ENCODE measurements at regions not wholly inside any gene's neighbourhood (a gene's known extent, or its start where the extent isn't known, plus 50 kb on each side); places are given as distances from the start of the nearest gene placed in this dataset.

DNA sequence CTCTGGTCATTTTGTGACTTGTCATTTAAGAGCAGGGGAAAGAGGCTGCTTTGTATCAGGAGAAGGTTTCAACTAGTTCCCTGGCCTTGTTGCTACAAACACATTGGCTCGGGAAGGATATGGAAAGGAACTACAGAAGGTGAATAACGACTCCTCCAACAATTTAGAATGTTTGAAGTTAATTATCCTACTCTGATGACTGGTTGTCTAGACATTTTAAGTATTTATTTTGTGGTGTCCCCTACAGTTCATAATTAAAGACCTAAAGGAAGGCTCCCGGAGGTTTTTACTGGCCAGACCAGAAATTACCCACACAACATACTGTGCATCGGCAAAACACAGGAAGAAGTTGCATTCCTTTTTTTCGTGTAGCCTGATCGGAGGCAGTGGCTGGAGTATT, 515.8 kb upstream of the SALL1 start:
- no peak for DNase-seq (ENCODE audit: low read depth in 2 of 2)

GRCh38 chr16:51666074-51666473, 515.0 kb upstream of the SALL1 start:
- DNase-seq (ENCODE audit: low read depth in 2 of 2), result no peak

DNA sequence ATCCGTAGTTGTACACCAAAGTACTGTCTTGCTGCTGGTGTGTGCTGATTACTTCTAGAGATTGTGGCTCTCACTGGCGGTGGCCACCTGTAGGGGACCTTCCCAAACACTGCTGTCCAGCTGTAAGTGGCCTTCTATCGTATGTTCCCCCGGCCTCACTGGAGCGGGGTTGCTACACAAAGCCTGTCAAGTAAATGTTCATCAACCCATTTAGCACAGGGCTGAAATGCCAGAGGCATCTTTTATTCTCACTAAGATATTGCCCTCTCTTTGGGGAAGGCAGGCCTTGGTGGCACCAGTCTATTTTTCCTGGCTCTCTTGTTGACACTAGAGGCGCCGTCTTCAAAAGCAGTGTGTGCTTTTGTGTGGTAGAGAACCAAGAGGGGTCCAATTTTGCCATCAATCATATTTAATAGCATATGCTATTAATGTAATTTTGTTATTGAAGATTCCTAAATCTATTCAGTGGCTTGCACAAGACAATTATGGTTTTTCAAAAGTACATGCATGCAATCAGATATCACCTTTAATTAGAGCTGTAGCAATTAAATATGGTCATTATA, 514.4 kb upstream of the SALL1 start:
- DNase-seq (ENCODE audit: low read depth in 2 of 2), result no peak

DNA sequence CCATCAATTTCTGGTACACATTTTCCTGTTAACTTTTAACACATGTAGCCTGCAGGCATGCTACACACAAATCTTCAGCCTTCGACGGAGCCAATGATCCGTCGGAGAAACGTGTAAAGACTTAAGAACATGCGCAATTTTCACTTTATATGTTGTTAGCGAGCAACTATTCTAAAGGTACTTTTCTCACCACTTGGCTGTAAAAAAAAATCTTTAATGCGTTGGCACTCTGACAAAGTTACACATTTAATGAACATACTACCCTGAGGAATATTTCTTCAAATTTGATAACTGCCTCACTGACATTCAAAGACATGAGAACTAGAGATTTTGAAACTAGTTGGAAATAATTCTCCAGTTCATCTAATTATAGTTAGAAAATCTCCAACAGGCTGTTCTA, 507.5 kb upstream of the SALL1 start:
- no peak for DNase-seq (ENCODE audit: low read depth in 2 of 2)

DNA sequence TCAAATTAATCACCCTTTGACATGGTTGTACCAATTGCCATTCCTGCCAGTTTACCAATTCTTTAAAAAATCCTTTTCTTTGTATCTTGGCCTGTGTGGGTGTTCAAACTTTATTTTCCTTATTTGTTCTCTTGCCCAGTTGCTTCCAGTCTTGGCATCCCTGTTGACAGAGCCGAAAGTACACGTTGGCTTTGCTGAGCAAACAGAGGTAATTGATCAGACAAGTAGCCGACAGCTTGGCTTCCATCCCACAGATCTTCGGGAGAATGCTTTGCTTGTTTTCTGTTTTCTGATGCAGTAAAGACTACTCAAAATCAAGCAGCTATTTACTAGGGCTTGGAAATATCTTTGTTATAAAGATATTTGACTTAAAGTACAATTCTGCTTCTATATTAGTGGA, 506.8 kb upstream of the SALL1 start:
- DNase-seq (ENCODE audit: low read depth in 2 of 2), result no peak

DNA sequence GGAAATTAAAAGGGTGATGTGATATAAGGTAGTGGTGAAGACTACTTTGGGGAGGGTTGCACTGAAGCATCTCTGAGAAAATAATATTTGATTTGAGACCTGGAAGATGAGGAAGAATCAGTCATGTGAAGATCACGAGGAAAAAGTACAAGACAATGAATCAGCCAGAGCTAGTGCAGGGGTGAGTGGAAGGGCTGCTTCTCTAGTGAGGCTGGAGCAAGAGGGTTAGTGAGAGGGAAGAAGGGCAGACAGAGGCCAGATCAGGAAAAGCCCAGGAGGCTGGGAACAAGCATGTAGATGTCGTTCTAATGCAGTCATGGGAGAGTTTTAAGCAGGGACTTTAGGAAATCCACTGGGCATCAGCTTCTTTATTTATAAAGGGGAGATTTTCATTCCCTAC, 504.2 kb upstream of the SALL1 start:
- DNase-seq (ENCODE audit: low read depth in 2 of 2), result no peak

DNA sequence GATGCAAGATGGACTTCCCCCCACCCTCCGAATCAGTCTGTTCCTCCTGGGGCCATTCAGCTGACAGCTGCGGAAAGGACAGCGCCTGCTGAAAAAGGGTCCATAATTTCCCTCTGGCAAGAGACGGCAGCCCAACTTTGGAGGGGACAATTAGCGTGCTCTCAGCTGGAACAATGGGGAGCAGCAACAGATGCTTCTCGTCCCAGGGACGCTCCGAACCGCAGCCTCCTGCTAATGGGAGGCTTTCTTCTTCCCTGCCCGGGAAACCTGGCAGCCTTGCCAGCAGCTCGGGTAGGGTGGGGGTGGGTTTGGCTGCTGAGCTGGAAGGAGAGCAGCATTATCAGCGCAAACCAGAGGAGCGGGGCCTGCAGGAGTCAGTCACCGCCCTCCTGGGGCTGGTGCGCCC, 500.0 kb upstream of the SALL1 start:
- DNase-seq (ENCODE audit: low read depth in 2 of 2), result no peak

DNA sequence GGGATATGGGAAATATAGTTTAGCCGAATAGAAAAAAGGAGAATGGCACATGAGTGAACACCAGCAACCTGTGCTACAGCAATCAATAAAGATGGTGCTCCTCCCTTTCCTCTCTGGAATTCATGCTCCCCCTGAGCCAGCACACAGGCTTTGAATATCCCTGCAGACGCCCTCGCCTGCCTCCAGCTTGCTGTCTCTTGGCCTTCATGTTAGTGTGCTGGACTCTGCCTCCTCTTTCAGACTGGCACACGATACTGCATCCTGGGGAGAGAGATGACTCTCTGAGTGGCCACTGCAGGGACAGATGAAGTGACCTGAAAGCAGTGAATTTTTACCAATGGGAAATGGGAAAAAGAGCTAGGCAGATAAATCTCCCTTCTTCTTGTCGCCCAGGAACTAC, 498.6 kb upstream of the SALL1 start:
- DNase-seq (ENCODE audit: low read depth in 2 of 2), result no peak

DNA sequence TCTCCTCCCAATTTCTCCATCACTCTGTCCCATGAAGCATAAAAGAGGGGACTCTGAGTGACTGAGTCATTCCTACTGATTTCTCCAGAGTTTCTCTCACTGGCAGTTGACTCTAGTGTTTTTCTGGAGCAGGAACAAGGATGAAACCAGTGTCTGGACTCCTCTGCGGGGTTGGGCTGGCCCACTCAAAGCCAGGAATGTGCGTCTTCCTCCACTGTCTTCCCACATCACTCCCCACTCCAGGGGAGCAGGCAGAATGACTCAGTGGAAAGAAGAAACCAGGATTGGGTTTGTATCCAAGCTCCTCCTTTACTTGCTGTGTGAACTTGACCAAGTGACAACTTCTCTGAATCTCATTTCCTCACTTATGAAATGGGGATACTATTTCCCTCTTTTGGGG, 497.5 kb upstream of the SALL1 start:
- no peak for DNase-seq (ENCODE audit: low read depth in 2 of 2)

DNA sequence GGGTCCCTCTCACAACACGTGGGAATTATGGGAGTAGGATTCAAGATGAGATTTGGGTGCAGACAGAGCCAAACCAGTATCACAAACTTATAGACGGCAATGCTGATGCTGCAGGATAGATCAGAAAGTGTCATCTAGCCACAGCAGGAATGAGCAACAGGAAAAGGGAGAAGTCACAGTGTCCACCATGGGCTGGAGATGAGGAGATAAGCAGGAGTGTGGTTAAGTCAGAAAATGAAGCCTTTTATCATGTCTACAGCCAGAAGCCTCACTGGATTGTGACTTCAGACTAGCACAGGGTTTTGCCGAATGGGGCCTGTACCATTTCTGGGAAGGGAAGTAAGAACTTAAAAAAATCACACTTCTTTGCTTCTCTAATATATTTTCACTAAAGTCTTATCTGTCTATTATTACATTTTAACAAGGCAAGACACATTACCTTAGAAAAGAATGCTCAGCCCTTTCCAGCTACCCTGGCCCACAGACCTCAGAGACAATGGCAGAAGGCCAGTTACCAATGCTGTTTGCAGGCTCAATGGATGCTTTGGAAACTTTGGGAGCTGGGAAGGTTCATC, 490.2 kb upstream of the SALL1 start:
- no peak for DNase-seq (ENCODE audit: low read depth in 2 of 2)

DNA sequence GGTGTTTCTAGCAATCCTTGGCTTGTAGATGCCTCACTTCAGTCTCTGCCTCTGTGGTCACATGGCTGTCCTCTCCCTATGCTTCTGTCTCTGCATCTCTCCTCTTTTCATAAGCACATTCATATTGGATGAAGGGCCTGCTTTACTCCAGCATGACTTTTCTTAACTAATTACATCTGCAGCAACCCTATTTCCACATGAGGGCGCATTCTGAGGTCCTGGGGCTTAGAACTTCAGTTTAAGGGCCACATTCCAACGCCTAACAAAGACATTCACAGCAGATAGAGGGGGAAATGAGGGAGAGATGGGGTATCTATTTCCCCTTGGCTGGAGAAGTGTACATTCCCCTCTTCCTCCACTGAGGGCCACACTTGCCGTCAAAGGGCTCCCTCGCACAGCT, 489.1 kb upstream of the SALL1 start:
- DNase-seq (ENCODE audit: low read depth in 2 of 2), result no peak

GRCh38 chr16:51638339-51639135, 487.5 kb upstream of the SALL1 start:
- no peak for DNase-seq (ENCODE audit: low read depth in 2 of 2)

GRCh38 chr16:51637770-51638094, 486.7 kb upstream of the SALL1 start:
- DNase-seq (ENCODE audit: low read depth in 2 of 2), result no peak

GRCh38 chr16:51636920-51637769, 486.1 kb upstream of the SALL1 start:
- no peak for DNase-seq (ENCODE audit: low read depth in 2 of 2)

DNA sequence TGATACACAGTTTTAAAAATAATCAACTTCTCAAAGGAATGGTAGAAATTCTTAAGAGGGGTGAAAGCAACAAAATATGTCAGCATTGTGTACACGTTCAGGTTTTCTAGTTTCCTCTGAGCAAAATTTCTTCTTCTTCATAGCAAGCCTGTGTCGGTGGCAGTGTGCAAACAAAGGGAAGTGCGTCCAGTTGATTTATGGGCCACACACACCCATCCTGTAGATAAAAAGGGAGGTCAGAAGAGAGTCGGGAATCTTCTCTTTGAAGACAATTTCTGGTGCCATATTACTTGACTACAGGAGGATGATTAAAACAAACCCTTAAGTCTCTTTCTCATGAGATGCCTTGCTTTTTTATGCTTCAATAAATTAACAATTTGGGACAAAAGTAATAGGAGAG, 484.1 kb upstream of the SALL1 start:
- DNase-seq (ENCODE audit: low read depth in 2 of 2), result no peak

DNA sequence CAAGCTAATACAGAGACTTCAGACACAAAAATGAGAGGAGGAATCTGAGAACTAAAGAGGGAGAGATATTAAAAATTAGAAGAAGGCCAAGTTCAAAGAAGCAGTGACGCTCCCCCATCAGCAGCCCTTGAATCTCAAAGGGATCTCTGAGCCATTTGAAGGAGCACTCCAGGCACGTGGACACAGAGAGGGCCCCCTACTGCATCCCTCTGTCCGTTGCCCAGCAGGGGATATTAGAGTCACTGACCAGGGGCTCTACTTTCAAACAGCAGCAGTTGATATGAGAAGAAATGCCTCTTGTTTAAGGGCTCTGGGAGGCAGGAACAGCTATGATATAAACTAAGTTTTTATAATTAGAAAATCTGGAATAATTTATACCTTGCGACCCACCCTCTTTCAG, 479.0 kb upstream of the SALL1 start:
- no peak for DNase-seq (ENCODE audit: low read depth in 2 of 2)

DNA sequence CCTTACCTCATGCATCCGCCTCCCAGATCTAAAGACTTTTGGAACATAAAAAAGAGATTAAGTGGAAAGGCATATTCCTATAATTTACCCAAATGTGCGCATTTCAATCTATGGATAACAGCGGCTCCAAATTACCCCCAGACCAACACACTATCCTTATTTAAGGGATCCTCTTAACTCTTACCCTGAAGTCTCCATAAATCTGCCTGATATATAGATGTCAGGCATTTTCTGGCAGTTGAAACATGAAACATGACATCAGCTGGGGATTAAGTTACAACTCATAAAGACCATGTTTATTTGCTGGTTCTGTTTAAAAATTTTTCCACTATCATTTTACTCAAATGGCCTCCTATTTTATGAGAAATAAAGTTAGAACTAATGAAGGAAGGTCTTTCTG, 478.5 kb upstream of the SALL1 start:
- no peak for DNase-seq (ENCODE audit: low read depth in 2 of 2)

- DNase-seq (ENCODE audit: low read depth in 2 of 2), result no peak
Measured at GRCh38 chr16:51624080-51624775, 473.2 kb upstream of the SALL1 start.

DNA sequence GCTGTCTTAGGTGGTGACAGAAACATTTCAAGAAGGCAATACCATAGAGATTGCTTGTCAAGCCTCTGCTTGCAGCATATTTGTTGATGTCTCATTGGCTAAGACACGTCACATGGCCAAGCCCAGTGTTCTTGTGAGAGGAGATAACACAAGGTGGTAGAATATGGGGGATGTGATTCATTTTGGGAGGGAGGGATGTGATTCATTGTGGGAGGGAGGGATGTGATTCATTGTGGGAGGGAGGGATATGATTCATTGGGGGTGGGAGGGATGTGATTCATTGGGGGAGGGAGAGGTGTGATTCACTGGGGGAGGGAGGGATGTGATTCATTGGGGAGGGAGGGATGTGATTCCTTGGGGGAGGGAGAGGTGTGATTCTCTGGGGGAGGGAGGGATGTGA, 470.5 kb upstream of the SALL1 start:
- DNase-seq (ENCODE audit: low read depth in 2 of 2), result no peak

GRCh38 chr16:51615141-51615540, 464.1 kb upstream of the SALL1 start:
- no peak for DNase-seq (ENCODE audit: low read depth in 2 of 2)

DNA sequence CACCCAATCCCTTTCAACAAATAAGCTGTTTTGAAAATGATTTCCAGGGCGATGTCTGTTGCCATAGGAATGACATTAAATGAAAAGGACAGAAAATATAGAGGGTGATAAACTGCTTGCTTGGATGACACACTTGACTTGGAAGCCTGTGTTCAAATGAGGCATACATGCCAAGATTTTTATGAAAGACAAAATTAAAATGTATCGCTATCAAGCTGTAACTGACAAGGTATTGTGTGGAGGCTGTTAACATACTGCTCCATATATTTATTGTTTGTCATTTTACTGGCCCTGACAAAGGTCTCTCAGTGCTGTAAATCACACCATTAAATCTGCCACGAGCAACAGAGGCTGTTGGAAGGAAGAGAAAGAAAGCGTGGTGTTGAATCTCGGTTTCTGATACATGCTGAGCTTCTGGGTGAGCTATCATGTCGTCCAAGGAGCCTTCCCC, 456.2 kb upstream of the SALL1 start:
- no peak for DNase-seq (ENCODE audit: low read depth in 2 of 2)

- DNase-seq (ENCODE audit: low read depth in 2 of 2), result no peak
Measured at GRCh38 chr16:51596247-51596646, 445.2 kb upstream of the SALL1 start.
